Cardiac fibroblast (primary cell): ENCODE measurements at regions not wholly inside any gene's neighbourhood (a gene's known extent, or its start where the extent isn't known, plus 50 kb on each side); places are given as distances from the start of the nearest gene placed in this dataset.

ENCODE experiments used
- DNase-seq, 2 donors: peaks; one replicate each; pipeline versions ENCODE4 v3.0.0 to v3.0.0-alpha.2; 2010; ENCODE audit warnings: low read depth in 2 of 2
- H3K4me3 ChIP-seq, 2 donors: replicated peaks in 1 of 2; 1 replicate in 1 of 2; 2 replicates in 1 of 2; pipeline ENCODE4 v1.5.1; 2011; ENCODE audit warnings: low read depth in 2 of 2, low read length in 2 of 2, mild to moderate bottlenecking in 2 of 2, moderate library complexity in 1 of 2
- TF ChIP-seq, protein P1 (sequence below): IDR thresholded peaks from one replicate; pipeline ENCODE4 v1.5.1; 2011; ENCODE audit warnings: low read depth, mild to moderate bottlenecking, low read length, inconsistent platforms

DNA sequence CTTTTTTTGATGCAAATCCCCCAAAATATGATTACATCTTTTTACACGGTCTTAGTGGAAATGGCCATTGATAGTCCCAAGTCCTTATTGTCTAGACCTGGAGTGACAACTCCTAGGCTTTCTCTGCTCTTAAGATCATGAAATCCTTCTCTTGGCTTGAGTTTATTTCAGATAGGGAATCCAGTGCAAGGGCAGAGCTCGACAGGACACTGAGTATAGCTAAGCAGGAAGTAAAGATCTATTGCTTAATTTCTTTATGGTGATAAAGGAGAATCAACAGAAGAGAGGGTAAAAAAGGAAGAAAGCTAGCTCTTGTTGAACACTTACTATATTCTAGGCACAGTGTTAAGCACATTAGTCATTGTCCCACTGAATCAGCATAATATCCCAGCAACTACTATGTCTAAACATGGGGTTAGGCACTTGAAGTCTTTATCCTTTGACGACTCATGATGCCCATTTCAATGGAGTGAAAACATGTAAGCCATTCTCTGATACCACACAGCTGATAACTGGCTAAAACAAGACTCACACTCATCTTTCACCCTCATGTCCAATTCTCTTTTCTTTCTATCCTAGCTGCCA lies 74.1 kb upstream of the LRATD1 start:
- TF ChIP-seq, protein P1, sequence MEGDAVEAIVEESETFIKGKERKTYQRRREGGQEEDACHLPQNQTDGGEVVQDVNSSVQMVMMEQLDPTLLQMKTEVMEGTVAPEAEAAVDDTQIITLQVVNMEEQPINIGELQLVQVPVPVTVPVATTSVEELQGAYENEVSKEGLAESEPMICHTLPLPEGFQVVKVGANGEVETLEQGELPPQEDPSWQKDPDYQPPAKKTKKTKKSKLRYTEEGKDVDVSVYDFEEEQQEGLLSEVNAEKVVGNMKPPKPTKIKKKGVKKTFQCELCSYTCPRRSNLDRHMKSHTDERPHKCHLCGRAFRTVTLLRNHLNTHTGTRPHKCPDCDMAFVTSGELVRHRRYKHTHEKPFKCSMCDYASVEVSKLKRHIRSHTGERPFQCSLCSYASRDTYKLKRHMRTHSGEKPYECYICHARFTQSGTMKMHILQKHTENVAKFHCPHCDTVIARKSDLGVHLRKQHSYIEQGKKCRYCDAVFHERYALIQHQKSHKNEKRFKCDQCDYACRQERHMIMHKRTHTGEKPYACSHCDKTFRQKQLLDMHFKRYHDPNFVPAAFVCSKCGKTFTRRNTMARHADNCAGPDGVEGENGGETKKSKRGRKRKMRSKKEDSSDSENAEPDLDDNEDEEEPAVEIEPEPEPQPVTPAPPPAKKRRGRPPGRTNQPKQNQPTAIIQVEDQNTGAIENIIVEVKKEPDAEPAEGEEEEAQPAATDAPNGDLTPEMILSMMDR = no peak
- no peak overlapping the region for H3K4me3 ChIP-seq
- no peak for DNase-seq

DNA sequence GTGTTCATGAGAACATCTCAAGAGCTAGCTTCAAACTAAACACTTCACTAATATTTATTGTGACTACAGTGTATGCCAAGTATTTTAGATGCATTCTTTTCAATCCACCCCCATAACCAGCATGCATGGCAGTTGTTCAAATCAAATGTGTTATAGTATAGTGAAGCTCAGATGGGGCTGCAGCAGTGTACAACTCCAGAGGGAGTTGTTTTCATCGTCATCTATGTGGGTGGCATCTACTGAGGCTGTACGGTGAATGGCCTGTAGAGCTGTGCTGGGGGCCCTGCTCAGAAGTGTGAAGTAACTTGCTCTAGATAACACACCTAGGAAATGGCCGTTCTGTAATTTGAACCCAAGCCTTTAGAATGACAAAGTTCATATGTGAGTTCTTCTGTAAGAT lies 71.8 kb upstream of the LRATD1 start:
- DNase-seq = no peak
- no peak overlapping the region for H3K4me3 ChIP-seq
- TF ChIP-seq, protein P1 = no peak

DNA sequence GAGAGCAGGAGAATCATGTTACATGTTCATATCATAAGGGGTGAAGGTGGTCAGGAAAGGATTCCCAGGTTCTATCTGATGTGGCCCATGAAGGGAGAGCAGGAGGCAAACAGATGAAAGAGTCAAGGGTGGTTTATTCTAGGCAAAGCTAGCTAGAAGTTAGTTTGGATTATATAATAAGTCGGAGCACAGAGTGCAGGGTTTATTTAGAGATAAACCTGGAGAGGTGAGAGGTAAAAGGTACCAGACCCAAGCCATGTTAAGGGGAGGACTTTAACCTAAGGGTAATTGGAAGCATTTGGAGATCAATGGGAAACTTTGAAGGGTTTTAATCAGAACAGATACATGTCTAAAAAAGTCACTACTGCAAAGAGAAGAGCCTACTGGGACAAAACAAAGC lies 69.2 kb upstream of the LRATD1 start:
- DNase-seq = no peak
- H3K4me3 ChIP-seq = no peak overlapping the region
- TF ChIP-seq, protein P1 = no peak

DNA sequence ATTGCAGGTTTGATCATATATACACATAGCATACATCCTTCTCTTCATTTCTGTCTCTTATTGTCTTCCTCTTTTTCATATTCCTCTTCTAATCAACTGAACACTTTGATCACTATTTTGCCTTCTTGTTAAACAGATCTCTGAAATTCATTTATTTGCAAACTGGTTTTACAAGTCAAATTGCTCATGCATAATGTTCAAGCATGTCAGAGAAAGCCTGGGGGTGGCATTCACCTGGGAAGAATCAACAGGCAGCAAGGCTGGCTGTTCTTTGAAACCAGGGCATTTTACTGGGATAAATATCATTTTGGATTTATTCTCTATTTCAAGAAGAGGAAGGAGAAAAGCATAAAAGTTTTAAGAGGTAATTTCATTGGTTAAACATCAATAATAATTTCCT lies 66.9 kb upstream of the LRATD1 start:
- no peak overlapping the region for H3K4me3 ChIP-seq
- TF ChIP-seq, protein P1 = no peak
- no peak for DNase-seq

DNA sequence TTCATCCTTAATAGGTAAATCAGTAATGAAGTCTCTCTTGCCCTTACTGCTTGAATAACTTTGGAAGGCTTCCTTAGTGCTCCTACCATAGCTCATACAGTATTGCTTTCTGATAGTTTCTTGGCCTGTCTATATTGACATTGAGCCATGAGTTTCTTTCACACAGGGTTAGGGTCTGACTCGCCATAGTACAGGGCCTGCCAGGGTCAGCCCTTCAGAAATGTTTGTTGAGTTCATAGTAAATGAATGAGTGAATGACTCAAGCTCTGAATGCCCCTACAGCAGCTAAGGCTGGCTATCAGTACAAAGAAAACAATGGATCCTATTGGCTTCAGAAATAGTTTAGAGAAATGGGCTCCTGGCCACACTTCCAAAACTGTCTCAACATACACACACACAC lies 65.0 kb upstream of the LRATD1 start:
- DNase-seq = no peak
- TF ChIP-seq, protein P1 = no peak
- no peak overlapping the region for H3K4me3 ChIP-seq

DNA sequence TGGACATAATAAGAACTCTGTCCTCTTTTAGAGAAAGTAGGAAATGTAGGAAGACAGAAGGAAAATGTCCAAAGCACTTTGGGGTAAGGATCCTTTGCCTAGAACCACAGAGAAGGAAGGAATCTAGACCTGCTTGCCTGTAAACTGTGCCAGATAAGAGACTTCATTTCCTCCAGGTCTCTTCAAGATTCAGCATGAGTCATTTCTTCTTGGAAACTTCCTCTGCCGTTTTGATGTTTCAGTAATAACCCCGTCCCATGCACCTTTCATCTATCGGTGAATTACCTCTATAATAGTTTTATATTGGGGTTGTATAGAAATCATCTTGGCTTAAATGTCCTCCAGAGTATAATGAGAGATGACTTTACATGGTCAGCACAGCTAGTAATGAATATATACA lies 63.2 kb upstream of the LRATD1 start:
- TF ChIP-seq, protein P1 = no peak
- H3K4me3 ChIP-seq = no peak overlapping the region
- DNase-seq = no peak

DNA sequence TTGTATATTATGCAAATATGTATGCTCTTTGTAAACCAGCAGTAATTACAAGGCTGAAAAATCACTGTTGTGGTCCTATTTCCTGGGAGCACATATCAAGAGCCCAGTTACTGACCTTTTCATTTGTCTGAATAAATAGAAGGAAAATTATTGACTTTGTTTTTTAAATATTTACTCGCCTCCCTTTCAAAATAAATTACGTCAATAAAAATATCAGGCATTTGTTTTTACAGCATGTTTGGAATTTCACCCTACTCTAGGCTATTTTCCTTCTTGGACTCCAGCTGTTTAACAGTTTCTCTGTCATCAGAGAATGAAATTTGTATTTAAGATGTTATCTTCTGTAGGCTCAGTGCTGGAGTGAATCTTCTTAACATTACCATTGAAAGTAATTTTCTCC lies 59.9 kb upstream of the LRATD1 start:
- H3K4me3 ChIP-seq = no peak overlapping the region
- TF ChIP-seq, protein P1 = no peak
- no peak for DNase-seq
